ENCODE measurements at regions not wholly inside any gene's neighbourhood (a gene's known extent, or its start where the extent isn't known, plus 50 kb on each side); places are given as distances from the start of the nearest gene placed in this dataset.

- TF ChIP-seq EZH2 (IDR thresholded peaks at IDR 0.05; ENCODE audit: insufficient read depth, poor library complexity, severe bottlenecking) (no peak), EZH2phosphoT487 (IDR thresholded peaks at IDR 0.05; ENCODE audit: insufficient read depth, low read depth) (no peak)
Measured at GRCh38 chr6:166824146-166824879, 132.0 kb downstream of the RNASET2 start.
